Uterus (tissue), 3 donors: ENCODE measurements at regions not wholly inside any gene's neighbourhood (a gene's known extent, or its start where the extent isn't known, plus 50 kb on each side); places are given as distances from the start of the nearest gene placed in this dataset.

Experiments
- DNase-seq, 2 donors: peaks; one replicate each; pipeline ENCODE4 v3.0.0-alpha.2; 2019 to 2020
- H3K27ac ChIP-seq, 2 donors: fragments of 200-600 bp; sonication (generic); 1 replicate in 1 of 2; 2 replicates in 1 of 2; pipeline ENCODE4 v1.5.1; 2016 to 2018
- H3K27me3 ChIP-seq, 2 donors: fragments of 200-600 bp; sonication (generic); one replicate each; pipeline ENCODE4 v1.5.1; 2018 to 2019; ENCODE audit warnings: control low read depth in 1 of 2
- H3K36me3 ChIP-seq, 2 donors: fragments of 200-600 bp; sonication (generic); one replicate each; pipeline ENCODE4 v1.5.1; 2019; ENCODE audit warnings: control low read depth in 1 of 2
- H3K4me1 ChIP-seq, 2 donors: fragments of 200-600 bp; sonication (generic); one replicate each; pipeline ENCODE4 v1.5.1; 2018 to 2019; ENCODE audit warnings: control low read depth in 1 of 2
- H3K4me3 ChIP-seq, 2 donors: fragments of 200-600 bp; sonication (generic); 1 replicate in 1 of 2; 2 replicates in 1 of 2; pipeline ENCODE4 v1.5.1; 2018 to 2019; ENCODE audit warnings: mild to moderate bottlenecking in 1 of 2
- H3K9me3 ChIP-seq, 2 donors: fragments of 200-600 bp; sonication (generic); one replicate each; pipeline ENCODE4 v1.5.1; 2019; ENCODE audit warnings: control low read depth in 1 of 2
- CTCF ChIP-seq, 4 experiments: fragments of 200-600 bp in 2 of 4; fragments of 450-650 bp in 2 of 4; sonication (generic) in 2 of 4; IDR thresholded peaks; one replicate each; pipeline ENCODE4 v1.5.1; 2016 to 2019; ENCODE audit warnings: antibody characterized with exemption in 4 of 4, mild to moderate bottlenecking in 2 of 4, moderate library complexity in 1 of 4
- POLR2A ChIP-seq, 2 donors: fragments of 450-650 bp; IDR thresholded peaks; one replicate each; pipeline ENCODE4 v1.6.1; 2016; ENCODE audit warnings: antibody characterized with exemption in 2 of 2, mild to moderate bottlenecking in 1 of 2, moderate library complexity in 1 of 2
- intact Hi-C: fragments of 100-400 bp; cut with DNase I; formaldehyde crosslinking; loops from one replicate; pipeline ENCODE4 v1.15.1; 2023; ENCODE audit warnings: low total_unique reads
- donor health status: DM: yes; HTN: yes; CAD: no.

DNA sequence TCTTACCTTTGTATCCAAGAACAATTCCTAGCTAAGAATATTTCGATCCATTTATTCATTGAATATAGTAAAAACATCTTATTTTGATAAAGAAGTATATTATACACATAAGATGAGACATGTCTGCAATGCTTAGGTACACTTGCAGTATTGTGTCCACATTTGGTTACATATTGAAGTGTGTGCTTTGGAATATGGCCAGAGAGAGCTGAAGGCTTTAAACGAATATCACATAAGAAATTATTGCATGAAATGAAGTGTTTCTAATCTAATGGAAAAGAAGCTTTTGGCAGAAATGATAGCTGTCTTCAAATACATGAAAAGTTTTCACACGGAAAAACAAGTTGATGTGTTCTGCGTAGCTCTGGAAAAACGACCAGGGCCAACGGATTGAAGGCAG is 516.1 kb upstream of the ZFP42 start:
- intact Hi-C loops: no loop called here
- no peaks in the 10 kb centered on the region for H3K27me3 ChIP-seq
- no peak overlapping the region for H3K27ac ChIP-seq
- TF ChIP-seq POLR2A (IDR thresholded peaks at IDR 0.05) (no peak), CTCF (IDR thresholded peaks at IDR 0.05) (no peak)
- H3K9me3 ChIP-seq: no peaks in the 10 kb centered on the region
- no peaks in the 10 kb centered on the region for H3K36me3 ChIP-seq
- no peaks in the 10 kb centered on the region for H3K4me1 ChIP-seq
- no peak overlapping the region for H3K4me3 ChIP-seq
- no peak for DNase-seq

- intact Hi-C loops: no loop called here
- Histone ChIP-seq H3K4me3 (no peak overlapping the region), H3K27ac (no peak overlapping the region), H3K9me3 (no peaks in the 10 kb centered on the region), H3K36me3 (no peaks in the 10 kb centered on the region), H3K4me1 (no peaks in the 10 kb centered on the region), H3K27me3 (no peaks in the 10 kb centered on the region)
- DNase-seq: no peak
- no peak for TF ChIP-seq POLR2A (IDR thresholded peaks at IDR 0.05)
- no peak for TF ChIP-seq CTCF (IDR thresholded peaks at IDR 0.05)
These were observed 515.1 kb upstream of the ZFP42 start for GRCh38 chr4:187480146-187481145.

GRCh38 chr4:187484186-187484585 is 511.4 kb upstream of the ZFP42 start:
- TF ChIP-seq CTCF (IDR thresholded peaks at IDR 0.05) (no peak), POLR2A (IDR thresholded peaks at IDR 0.05) (no peak)
- no peak for DNase-seq
- H3K9me3 ChIP-seq: no peaks in the 10 kb centered on the region
- H3K4me3 ChIP-seq: no peak overlapping the region
- intact Hi-C loops: no loop called here
- H3K27me3 ChIP-seq: no peaks in the 10 kb centered on the region
- H3K27ac ChIP-seq: no peak overlapping the region
- no peaks in the 10 kb centered on the region for H3K36me3 ChIP-seq
- no peaks in the 10 kb centered on the region for H3K4me1 ChIP-seq

DNA sequence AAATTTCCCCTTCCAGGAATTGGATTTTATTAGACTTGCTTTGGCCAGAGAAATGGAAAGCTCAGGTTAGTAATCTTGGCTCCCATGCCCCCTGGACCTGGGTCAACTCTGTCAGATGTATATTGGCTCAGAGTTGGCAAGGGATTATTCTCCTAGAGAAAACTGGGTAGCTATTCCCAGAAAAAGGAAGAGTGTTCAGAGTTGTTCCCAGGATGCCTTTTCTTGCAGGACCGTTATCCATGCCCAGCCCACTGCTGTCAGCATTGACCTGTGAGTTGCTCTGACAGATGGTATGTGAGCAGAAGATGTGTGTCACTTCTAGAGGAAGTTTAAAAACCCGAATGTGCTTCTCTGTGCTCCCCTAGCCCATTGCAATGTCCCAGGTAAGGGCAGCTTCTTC is 509.9 kb upstream of the ZFP42 start:
- no peaks in the 10 kb centered on the region for H3K27me3 ChIP-seq
- DNase-seq: no peak
- no peaks in the 10 kb centered on the region for H3K4me1 ChIP-seq
- intact Hi-C loops: no loop called here
- no peaks in the 10 kb centered on the region for H3K36me3 ChIP-seq
- no peak for TF ChIP-seq CTCF (IDR thresholded peaks at IDR 0.05)
- H3K9me3 ChIP-seq: no peaks in the 10 kb centered on the region
- H3K27ac ChIP-seq: no peak overlapping the region
- H3K4me3 ChIP-seq: no peak overlapping the region

GRCh38 chr4:187491286-187491685 is 504.3 kb upstream of the ZFP42 start:
- intact Hi-C loops: no loop called here
- Histone ChIP-seq H3K4me1 (no peaks in the 10 kb centered on the region), H3K36me3 (no peaks in the 10 kb centered on the region), H3K4me3 (no peak overlapping the region), H3K27ac (no peak overlapping the region), H3K9me3 (no peaks in the 10 kb centered on the region), H3K27me3 (no peaks in the 10 kb centered on the region)
- no peak for TF ChIP-seq CTCF (IDR thresholded peaks at IDR 0.05)
- TF ChIP-seq POLR2A (IDR thresholded peaks at IDR 0.05): no peak
- DNase-seq: no peak
